IPS-18a (cell line): ENCODE measurements at regions not wholly inside any gene's neighbourhood (a gene's known extent, or its start where the extent isn't known, plus 50 kb on each side); places are given as distances from the start of the nearest gene placed in this dataset.

Experiments used
- H3K27ac ChIP-seq: one replicate; pipeline ENCODE4 v1.5.1; 2013; ENCODE audit warnings: low read length
- H3K27me3 ChIP-seq: one replicate; pipeline ENCODE4 v1.6.1; 2013; ENCODE audit warnings: mild to moderate bottlenecking, low read length; ENCODE audit not compliant: control insufficient read depth, insufficient read depth
- H3K36me3 ChIP-seq: one replicate; pipeline ENCODE4 v1.6.1; 2013; ENCODE audit warnings: low read depth, low read length; ENCODE audit not compliant: control insufficient read depth
- H3K4me1 ChIP-seq: one replicate; pipeline ENCODE4 v1.6.1; 2013; ENCODE audit warnings: low read depth, low read length; ENCODE audit not compliant: control insufficient read depth
- H3K4me3 ChIP-seq: one replicate; pipeline ENCODE4 v1.5.1; 2013; ENCODE audit warnings: low read length
- H3K9ac ChIP-seq: one replicate; pipeline ENCODE4 v1.6.1; 2013; ENCODE audit warnings: mild to moderate bottlenecking, low read length, moderate library complexity
- H3K9me3 ChIP-seq: one replicate; pipeline ENCODE4 v1.6.1; 2013; ENCODE audit warnings: low read depth, low read length; ENCODE audit not compliant: control insufficient read depth

- Histone ChIP-seq H3K9ac (no peak overlapping the region), H3K4me3 (no peak overlapping the region), H3K9me3 (no peaks in the 10 kb centered on the region), H3K36me3 (no peaks in the 10 kb centered on the region), H3K4me1 (peaks cover 29% of the 10 kb centered on the region), H3K27ac (no peak overlapping the region), H3K27me3 (no peaks in the 10 kb centered on the region)
Observed at GRCh38 chr2:111704246-111704645, 179.7 kb downstream of the ANAPC1 start.

GRCh38 chr2:111705239-111705638, 178.8 kb downstream of the ANAPC1 start:
- Histone ChIP-seq H3K9ac (peak overlapping the region; percentile 5), H3K9me3 (no peaks in the 10 kb centered on the region), H3K27me3 (no peaks in the 10 kb centered on the region), H3K27ac (peak overlapping the region; percentile 73), H3K4me3 (no peak overlapping the region), H3K4me1 (peaks cover 29% of the 10 kb centered on the region), H3K36me3 (no peaks in the 10 kb centered on the region)

GRCh38 chr2:111705711-111706336, 178.2 kb downstream of the ANAPC1 start:
- Histone ChIP-seq H3K9me3 (no peaks in the 10 kb centered on the region), H3K36me3 (no peaks in the 10 kb centered on the region), H3K9ac (peak overlapping the region; percentile 10), H3K27me3 (no peaks in the 10 kb centered on the region), H3K4me1 (peaks cover 32% of the 10 kb centered on the region), H3K27ac (peak overlapping the region; percentile 73), H3K4me3 (no peak overlapping the region)

- Histone ChIP-seq H3K4me1 (peaks cover 39% of the 10 kb centered on the region), H3K9ac (peak overlapping the region; percentile 10), H3K4me3 (no peak overlapping the region), H3K27me3 (no peaks in the 10 kb centered on the region), H3K27ac (peak overlapping the region; percentile 68), H3K36me3 (no peaks in the 10 kb centered on the region), H3K9me3 (no peaks in the 10 kb centered on the region)
Observed at GRCh38 chr2:111706481-111707001, 177.5 kb downstream of the ANAPC1 start.

- H3K4me1 ChIP-seq = peaks cover 30% of the 10 kb centered on the region
- no peak overlapping the region for H3K27ac ChIP-seq
Observed at GRCh38 chr2:111707700-111708099, 176.3 kb downstream of the ANAPC1 start.

GRCh38 chr2:111708476-111709180, 175.4 kb downstream of the ANAPC1 start:
- H3K4me1 ChIP-seq = peaks cover 29% of the 10 kb centered on the region
- H3K27ac ChIP-seq = no peak overlapping the region
- H3K36me3 ChIP-seq = no peaks in the 10 kb centered on the region
- no peak overlapping the region for H3K9ac ChIP-seq
- H3K27me3 ChIP-seq = no peaks in the 10 kb centered on the region
- no peaks in the 10 kb centered on the region for H3K9me3 ChIP-seq
- H3K4me3 ChIP-seq = no peak overlapping the region

More at GRCh38 chr2:111707700-111708099, 176.3 kb downstream of the ANAPC1 start:
- H3K9ac ChIP-seq = no peak overlapping the region
- no peaks in the 10 kb centered on the region for H3K36me3 ChIP-seq
- H3K4me3 ChIP-seq = no peak overlapping the region
- H3K27me3 ChIP-seq = no peaks in the 10 kb centered on the region
- H3K9me3 ChIP-seq = no peaks in the 10 kb centered on the region

- H3K4me3 ChIP-seq = no peak overlapping the region
- no peaks in the 10 kb centered on the region for H3K9me3 ChIP-seq
- H3K27me3 ChIP-seq = no peaks in the 10 kb centered on the region
- H3K4me1 ChIP-seq = peaks cover 29% of the 10 kb centered on the region
- H3K36me3 ChIP-seq = no peaks in the 10 kb centered on the region
- H3K27ac ChIP-seq = no peak overlapping the region
- H3K9ac ChIP-seq = no peak overlapping the region
Observed at GRCh38 chr2:111709321-111709720, 174.7 kb downstream of the ANAPC1 start.

GRCh38 chr2:111710085-111710484, 173.9 kb downstream of the ANAPC1 start:
- Histone ChIP-seq H3K4me3 (no peak overlapping the region), H3K27me3 (no peaks in the 10 kb centered on the region), H3K36me3 (no peaks in the 10 kb centered on the region), H3K4me1 (peaks cover 27% of the 10 kb centered on the region), H3K9me3 (no peaks in the 10 kb centered on the region), H3K27ac (no peak overlapping the region), H3K9ac (no peak overlapping the region)

- H3K27me3 ChIP-seq = no peaks in the 10 kb centered on the region
- no peak overlapping the region for H3K4me3 ChIP-seq
- H3K9me3 ChIP-seq = no peaks in the 10 kb centered on the region
- H3K36me3 ChIP-seq = no peaks in the 10 kb centered on the region
- H3K4me1 ChIP-seq = peaks cover 21% of the 10 kb centered on the region
- H3K27ac ChIP-seq = no peak overlapping the region
- H3K9ac ChIP-seq = no peak overlapping the region
Observed at GRCh38 chr2:111710613-111711012, 173.4 kb downstream of the ANAPC1 start.

- H3K9me3 ChIP-seq = no peaks in the 10 kb centered on the region
- H3K36me3 ChIP-seq = no peaks in the 10 kb centered on the region
- H3K4me1 ChIP-seq = peaks cover 15% of the 10 kb centered on the region
- H3K9ac ChIP-seq = no peak overlapping the region
- no peaks in the 10 kb centered on the region for H3K27me3 ChIP-seq
- H3K4me3 ChIP-seq = no peak overlapping the region
- no peak overlapping the region for H3K27ac ChIP-seq
Observed at GRCh38 chr2:111711270-111711669, 172.7 kb downstream of the ANAPC1 start.

GRCh38 chr2:111712361-111712760, 171.6 kb downstream of the ANAPC1 start:
- Histone ChIP-seq H3K27ac (no peak overlapping the region), H3K9ac (no peak overlapping the region), H3K27me3 (no peaks in the 10 kb centered on the region), H3K36me3 (no peaks in the 10 kb centered on the region), H3K9me3 (no peaks in the 10 kb centered on the region), H3K4me1 (peaks cover 10% of the 10 kb centered on the region), H3K4me3 (no peak overlapping the region)
